AG04449 (cell line): ENCODE measurements at regions not wholly inside any gene's neighbourhood (a gene's known extent, or its start where the extent isn't known, plus 50 kb on each side); places are given as distances from the start of the nearest gene placed in this dataset.

ENCODE experiments used
- CTCF ChIA-PET: fragments of 350-600 bp; formaldehyde crosslinking; extraction: SDS; loops from one replicate; lab custom pipeline; 2021; ENCODE audit warnings: antibody characterized with exemption; lab: Yijun Ruan, JAX
- POLR2A ChIA-PET: fragments of 400-600, 350-600 bp; formaldehyde crosslinking; extraction: SDS; loops from one replicate; lab custom pipeline; 2020; ENCODE audit warnings: antibody characterized with exemption, inconsistent platforms; lab: Yijun Ruan, JAX
- DNase-seq: peaks from one replicate; pipeline ENCODE4 v3.0.0-alpha.2; 2010; ENCODE audit warnings: low read depth, low spot score
- H3K4me3 ChIP-seq: 2 replicates; pipeline ENCODE4 v1.5.1; 2011; ENCODE audit warnings: low read depth, mild to moderate bottlenecking, control low read depth, low read length
- CTCF ChIP-seq: IDR thresholded peaks from one replicate; pipeline ENCODE4 v1.5.1; 2011; ENCODE audit warnings: mild to moderate bottlenecking, moderate library complexity, low read length, control low read depth, inconsistent platforms; ENCODE audit not compliant: insufficient read depth; ENCODE audit errors: missing control alignments

- no peak for TF ChIP-seq CTCF
- H3K4me3 ChIP-seq: no peak overlapping the region
- CTCF ChIA-PET: no interaction called here
- POLR2A ChIA-PET: no interaction called here
- DNase-seq: no peak
These were observed 258.9 kb downstream of the CYRIA start for GRCh38 chr2:16406496-16407289.

GRCh38 chr2:16405551-16405950 is 260.1 kb downstream of the CYRIA start:
- TF ChIP-seq CTCF: no peak
- CTCF ChIA-PET: no interaction called here
- H3K4me3 ChIP-seq: no peak overlapping the region
- POLR2A ChIA-PET: no interaction called here
- DNase-seq: no peak

- ChIA-PET CTCF (no interaction called here), POLR2A (no interaction called here)
- DNase-seq: no peak
- no peak overlapping the region for H3K4me3 ChIP-seq
- no peak for TF ChIP-seq CTCF
These were observed 260.9 kb downstream of the CYRIA start for GRCh38 chr2:16404551-16405300.

DNA sequence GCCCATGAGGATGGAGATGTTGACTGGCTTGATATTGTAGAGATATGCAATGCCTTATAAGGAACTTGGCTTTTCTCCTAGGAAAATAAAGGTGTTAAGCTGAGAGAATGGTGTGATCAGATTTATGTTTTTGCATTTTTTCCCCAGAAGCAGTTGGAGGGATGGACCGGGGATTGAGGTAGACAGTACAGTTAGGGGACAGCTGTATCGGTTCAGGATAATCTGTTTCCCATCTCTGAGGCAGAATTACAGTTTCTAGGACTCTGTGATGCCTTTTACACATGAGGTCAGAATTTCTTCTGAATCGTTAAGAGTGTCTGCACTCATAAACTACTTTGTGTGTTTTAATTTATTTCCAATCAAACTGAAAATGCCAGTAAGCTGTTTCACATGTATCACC is 261.5 kb downstream of the CYRIA start:
- POLR2A ChIA-PET: no interaction called here
- TF ChIP-seq CTCF: no peak
- H3K4me3 ChIP-seq: no peak overlapping the region
- DNase-seq: no peak
- CTCF ChIA-PET: no interaction called here

- POLR2A ChIA-PET: no interaction called here
- TF ChIP-seq CTCF: no peak
- no peak overlapping the region for H3K4me3 ChIP-seq
- CTCF ChIA-PET: no interaction called here
- DNase-seq: no peak
These were observed 262.7 kb downstream of the CYRIA start for GRCh38 chr2:16402891-16403290.

GRCh38 chr2:16401761-16402300 is 263.8 kb downstream of the CYRIA start:
- DNase-seq: no peak
- H3K4me3 ChIP-seq: no peak overlapping the region
- no peak for TF ChIP-seq CTCF
- ChIA-PET POLR2A (no interaction called here), CTCF (no interaction called here)
